HL-60 (cell line): ENCODE measurements at regions not wholly inside any gene's neighbourhood (a gene's known extent, or its start where the extent isn't known, plus 50 kb on each side); places are given as distances from the start of the nearest gene placed in this dataset.

ENCODE experiments used
- GABPA ChIP-seq: IDR thresholded peaks from 2 replicates; pipeline ENCODE4 v1.6.1; 2012; ENCODE audit warnings: low read depth
- POLR2AphosphoS5 ChIP-seq: IDR thresholded peaks from 2 replicates; pipeline ENCODE4 v1.6.1; 2012; ENCODE audit warnings: low read depth
- REST ChIP-seq: IDR thresholded peaks from 2 replicates; pipeline ENCODE4 v1.6.1; 2012; ENCODE audit warnings: low read depth; ENCODE audit not compliant: insufficient replicate concordance
- SPI1 ChIP-seq: IDR thresholded peaks from 2 replicates; pipeline ENCODE4 v1.6.1; 2012; ENCODE audit warnings: low read depth, mild to moderate bottlenecking, borderline replicate concordance
- TF ChIP-seq, protein P1 (sequence below): IDR thresholded peaks from one replicate; pipeline ENCODE4 v1.5.1; 2011; ENCODE audit warnings: low read length, control low read depth, inconsistent platforms; ENCODE audit not compliant: insufficient read depth

GRCh38 chr7:46530081-46530750, 609.1 kb upstream of the IGFBP3 start:
- TF ChIP-seq, protein P1, sequence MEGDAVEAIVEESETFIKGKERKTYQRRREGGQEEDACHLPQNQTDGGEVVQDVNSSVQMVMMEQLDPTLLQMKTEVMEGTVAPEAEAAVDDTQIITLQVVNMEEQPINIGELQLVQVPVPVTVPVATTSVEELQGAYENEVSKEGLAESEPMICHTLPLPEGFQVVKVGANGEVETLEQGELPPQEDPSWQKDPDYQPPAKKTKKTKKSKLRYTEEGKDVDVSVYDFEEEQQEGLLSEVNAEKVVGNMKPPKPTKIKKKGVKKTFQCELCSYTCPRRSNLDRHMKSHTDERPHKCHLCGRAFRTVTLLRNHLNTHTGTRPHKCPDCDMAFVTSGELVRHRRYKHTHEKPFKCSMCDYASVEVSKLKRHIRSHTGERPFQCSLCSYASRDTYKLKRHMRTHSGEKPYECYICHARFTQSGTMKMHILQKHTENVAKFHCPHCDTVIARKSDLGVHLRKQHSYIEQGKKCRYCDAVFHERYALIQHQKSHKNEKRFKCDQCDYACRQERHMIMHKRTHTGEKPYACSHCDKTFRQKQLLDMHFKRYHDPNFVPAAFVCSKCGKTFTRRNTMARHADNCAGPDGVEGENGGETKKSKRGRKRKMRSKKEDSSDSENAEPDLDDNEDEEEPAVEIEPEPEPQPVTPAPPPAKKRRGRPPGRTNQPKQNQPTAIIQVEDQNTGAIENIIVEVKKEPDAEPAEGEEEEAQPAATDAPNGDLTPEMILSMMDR = no peak
- TF ChIP-seq GABPA (no peak), POLR2AphosphoS5 (no peak), REST (no peak), SPI1 (no peak)
